ENCODE measurements at regions not wholly inside any gene's neighbourhood (a gene's known extent, or its start where the extent isn't known, plus 50 kb on each side); places are given as distances from the start of the nearest gene placed in this dataset.

GRCh38 chr18:29811519-29811918 lies 1231.0 kb downstream of the DSC3 start:
- TF ChIP-seq CTCF (IDR thresholded peaks at IDR 0.05; ENCODE audit: borderline replicate concordance, extremely low read depth, insufficient read depth) = no peak
- intact Hi-C loops (cut with DNase I) = no loop called here
- DNase-seq (peak in 1 of 5 donors; percentile 42), FAIRE-seq (no peak)
- Histone ChIP-seq H3K9me3 (ENCODE audit: control insufficient read depth in 2 of 3, insufficient read depth in 1 of 3, low read length in 3 of 3) (no peaks in the 10 kb centered on the region), H3K36me3 (ENCODE audit: control insufficient read depth in 2 of 3, insufficient read depth in 3 of 3, low read length in 3 of 3) (no peaks in the 10 kb centered on the region), H3K4me1 (ENCODE audit: control insufficient read depth in 2 of 3, insufficient read depth in 2 of 3, low read depth in 1 of 3, low read length in 3 of 3) (no peaks in the 10 kb centered on the region), H3K9ac (ENCODE audit: low read length in 3 of 3) (no peak overlapping the region), H3K4me3 (ENCODE audit: low read length in 3 of 3) (no peak overlapping the region), H3K27ac (ENCODE audit: low read depth in 2 of 2, low read length in 2 of 2) (no peak overlapping the region), H3K27me3 (ENCODE audit: control insufficient read depth, insufficient read depth, low read length) (no peaks in the 10 kb centered on the region)

- H3K9me3 ChIP-seq (ENCODE audit: control insufficient read depth in 2 of 3, insufficient read depth in 1 of 3, low read length in 3 of 3) = no peaks in the 10 kb centered on the region
- FAIRE-seq = no peak
- intact Hi-C loops (cut with DNase I) = no loop called here
Observed at GRCh38 chr18:29780816-29781215, 1261.7 kb downstream of the DSC3 start.

GRCh38 chr18:29779096-29779495 lies 1263.4 kb downstream of the DSC3 start:
- H3K9me3 ChIP-seq (ENCODE audit: control insufficient read depth in 2 of 3, insufficient read depth in 1 of 3, low read length in 3 of 3) = no peaks in the 10 kb centered on the region
- intact Hi-C loops (cut with DNase I) = no loop called here
- no peaks in the 10 kb centered on the region for H3K36me3 ChIP-seq (ENCODE audit: control insufficient read depth in 2 of 3, insufficient read depth in 3 of 3, low read length in 3 of 3)
- no peak overlapping the region for H3K4me3 ChIP-seq (ENCODE audit: low read length in 3 of 3)
- no peaks in the 10 kb centered on the region for H3K27me3 ChIP-seq (ENCODE audit: control insufficient read depth, insufficient read depth, low read length)
- no peak overlapping the region for H3K9ac ChIP-seq (ENCODE audit: low read length in 3 of 3)
- no peaks in the 10 kb centered on the region for H3K4me1 ChIP-seq (ENCODE audit: control insufficient read depth in 2 of 3, insufficient read depth in 2 of 3, low read depth in 1 of 3, low read length in 3 of 3)
- DNase-seq = no peak
- no peak for TF ChIP-seq CTCF (IDR thresholded peaks at IDR 0.05; ENCODE audit: borderline replicate concordance, extremely low read depth, insufficient read depth)
- H3K27ac ChIP-seq (ENCODE audit: low read depth in 2 of 2, low read length in 2 of 2) = no peak overlapping the region
- no peak for FAIRE-seq

More at GRCh38 chr18:29780816-29781215, 1261.7 kb downstream of the DSC3 start:
- no peak for TF ChIP-seq CTCF (IDR thresholded peaks at IDR 0.05; ENCODE audit: borderline replicate concordance, extremely low read depth, insufficient read depth)
- H3K27me3 ChIP-seq (ENCODE audit: control insufficient read depth, insufficient read depth, low read length) = no peaks in the 10 kb centered on the region
- DNase-seq = no peak
- no peak overlapping the region for H3K9ac ChIP-seq (ENCODE audit: low read length in 3 of 3)
- no peaks in the 10 kb centered on the region for H3K36me3 ChIP-seq (ENCODE audit: control insufficient read depth in 2 of 3, insufficient read depth in 3 of 3, low read length in 3 of 3)
- H3K4me1 ChIP-seq (ENCODE audit: control insufficient read depth in 2 of 3, insufficient read depth in 2 of 3, low read depth in 1 of 3, low read length in 3 of 3) = no peaks in the 10 kb centered on the region
- H3K4me3 ChIP-seq (ENCODE audit: low read length in 3 of 3) = no peak overlapping the region
- H3K27ac ChIP-seq (ENCODE audit: low read depth in 2 of 2, low read length in 2 of 2) = no peak overlapping the region

- no peaks in the 10 kb centered on the region for H3K36me3 ChIP-seq (ENCODE audit: control insufficient read depth in 2 of 3, insufficient read depth in 3 of 3, low read length in 3 of 3)
- H3K27ac ChIP-seq (ENCODE audit: low read depth in 2 of 2, low read length in 2 of 2) = no peak overlapping the region
- H3K4me1 ChIP-seq (ENCODE audit: control insufficient read depth in 2 of 3, insufficient read depth in 2 of 3, low read depth in 1 of 3, low read length in 3 of 3) = no peaks in the 10 kb centered on the region
- TF ChIP-seq CTCF (IDR thresholded peaks at IDR 0.05; ENCODE audit: borderline replicate concordance, extremely low read depth, insufficient read depth) = no peak
- H3K9me3 ChIP-seq (ENCODE audit: control insufficient read depth in 2 of 3, insufficient read depth in 1 of 3, low read length in 3 of 3) = no peaks in the 10 kb centered on the region
- H3K27me3 ChIP-seq (ENCODE audit: control insufficient read depth, insufficient read depth, low read length) = no peaks in the 10 kb centered on the region
- FAIRE-seq (no peak), DNase-seq (no peak)
- H3K9ac ChIP-seq (ENCODE audit: low read length in 3 of 3) = no peak overlapping the region
- H3K4me3 ChIP-seq (ENCODE audit: low read length in 3 of 3) = no peak overlapping the region
- intact Hi-C loops (cut with DNase I) = no loop called here
Observed at GRCh38 chr18:29753379-29753778, 1289.2 kb downstream of the DSC3 start.
